Smooth muscle cell (in vitro differentiated cells): ENCODE measurements at regions not wholly inside any gene's neighbourhood (a gene's known extent, or its start where the extent isn't known, plus 50 kb on each side); places are given as distances from the start of the nearest gene placed in this dataset.

Source experiments
- DNase-seq: peaks from one replicate; lab custom pipeline; 2025; ENCODE audit not compliant: unreplicated experiment; lab: John Stamatoyannopoulos, UW
- H2AFZ ChIP-seq: fragments of 200-600 bp; sonication (generic); 2 replicates; pipeline ENCODE4 v1.6.0; 2016; ENCODE audit warnings: antibody characterized with exemption, low read depth, mild to moderate bottlenecking
- H3F3A ChIP-seq: fragments of 200-600 bp; sonication (generic); 2 replicates; pipeline ENCODE4 v1.6.0; 2017; ENCODE audit warnings: antibody characterized with exemption, low read depth
- H3K27ac ChIP-seq: fragments of 200-600 bp; sonication (generic); 2 replicates; pipeline ENCODE4 v1.5.1; 2016; ENCODE audit warnings: low read depth, mild to moderate bottlenecking
- H3K27me3 ChIP-seq: fragments of 200-600 bp; sonication (generic); 2 replicates; pipeline ENCODE4 v1.6.1; 2016; ENCODE audit warnings: low read depth, mild to moderate bottlenecking
- H3K36me3 ChIP-seq: fragments of 200-600 bp; sonication (generic); 2 replicates; pipeline ENCODE4 v1.5.1; 2016; ENCODE audit warnings: low read depth
- H3K4me1 ChIP-seq: fragments of 200-600 bp; sonication (generic); 2 replicates; pipeline ENCODE4 v1.5.1; 2016; ENCODE audit warnings: low read depth
- H3K4me2 ChIP-seq: fragments of 200-600 bp; sonication (generic); 2 replicates; pipeline ENCODE4 v1.6.0; 2016; ENCODE audit warnings: mild to moderate bottlenecking
- H3K4me3 ChIP-seq: fragments of 200-600 bp; sonication (generic); 2 replicates; pipeline ENCODE4 v1.5.1; 2016; ENCODE audit warnings: mild to moderate bottlenecking
- H3K79me2 ChIP-seq: fragments of 200-600 bp; sonication (generic); 2 replicates; pipeline ENCODE4 v1.6.0; 2016; ENCODE audit warnings: low read depth, mild to moderate bottlenecking
- H3K9ac ChIP-seq: fragments of 200-600 bp; sonication (generic); 2 replicates; pipeline ENCODE4 v1.6.0; 2016; ENCODE audit warnings: low read depth
- H3K9me3 ChIP-seq: fragments of 200-600 bp; sonication (generic); replicated peaks from 2 replicates; pipeline ENCODE4 v1.5.1; 2016; ENCODE audit warnings: low read depth
- H4K20me1 ChIP-seq: fragments of 200-600 bp; sonication (generic); 2 replicates; pipeline ENCODE4 v1.6.0; 2016; ENCODE audit warnings: low read depth
- WGBS: methylation state at CpG from one replicate; pipeline ENCODE4 v1.1.7; 2016; ENCODE audit warnings: low lambda C conversion rate; 5-methylcytosine and 5-hydroxymethylcytosine counted together
- TF ChIP-seq, protein P1 (sequence below): fragments of 200-600 bp; sonication (generic); IDR thresholded peaks from 2 replicates; pipeline ENCODE4 v1.5.1; 2017; ENCODE audit warnings: borderline replicate concordance, mild to moderate bottlenecking, antibody characterized with exemption; ENCODE audit not compliant: insufficient read depth, poor library complexity, severe bottlenecking

DNA sequence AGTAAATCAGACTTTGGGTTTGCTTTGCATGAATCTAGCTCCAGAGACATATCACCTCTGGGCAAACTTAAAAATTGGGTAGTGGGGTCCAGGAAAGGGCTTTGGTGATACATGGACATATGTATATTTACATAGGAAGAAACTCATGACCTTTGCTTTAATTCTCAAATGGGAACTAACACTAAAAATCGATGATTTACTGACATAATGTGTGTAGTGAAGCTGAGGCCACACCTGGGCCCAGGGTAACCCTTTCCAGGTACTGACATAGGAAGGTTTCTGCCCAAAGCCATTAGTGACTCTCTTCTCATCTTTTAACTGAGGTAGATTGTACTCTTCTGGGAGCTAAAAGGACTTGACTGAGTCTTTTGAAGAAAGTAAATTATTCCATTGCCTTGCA, 411.2 kb upstream of the TBL1XR1 start:
- Histone ChIP-seq H3F3A (no peaks in the 10 kb centered on the region), H3K79me2 (no peaks in the 10 kb centered on the region), H3K27me3 (no peaks in the 10 kb centered on the region), H3K4me1 (peaks cover 6% of the 10 kb centered on the region), H3K4me2 (no peak overlapping the region), H4K20me1 (no peaks in the 10 kb centered on the region), H2AFZ (no peak overlapping the region), H3K27ac (no peak overlapping the region), H3K9ac (no peak overlapping the region), H3K9me3 (no peaks in the 10 kb centered on the region), H3K36me3 (no peaks in the 10 kb centered on the region), H3K4me3 (no peak overlapping the region)
- TF ChIP-seq, protein P1, sequence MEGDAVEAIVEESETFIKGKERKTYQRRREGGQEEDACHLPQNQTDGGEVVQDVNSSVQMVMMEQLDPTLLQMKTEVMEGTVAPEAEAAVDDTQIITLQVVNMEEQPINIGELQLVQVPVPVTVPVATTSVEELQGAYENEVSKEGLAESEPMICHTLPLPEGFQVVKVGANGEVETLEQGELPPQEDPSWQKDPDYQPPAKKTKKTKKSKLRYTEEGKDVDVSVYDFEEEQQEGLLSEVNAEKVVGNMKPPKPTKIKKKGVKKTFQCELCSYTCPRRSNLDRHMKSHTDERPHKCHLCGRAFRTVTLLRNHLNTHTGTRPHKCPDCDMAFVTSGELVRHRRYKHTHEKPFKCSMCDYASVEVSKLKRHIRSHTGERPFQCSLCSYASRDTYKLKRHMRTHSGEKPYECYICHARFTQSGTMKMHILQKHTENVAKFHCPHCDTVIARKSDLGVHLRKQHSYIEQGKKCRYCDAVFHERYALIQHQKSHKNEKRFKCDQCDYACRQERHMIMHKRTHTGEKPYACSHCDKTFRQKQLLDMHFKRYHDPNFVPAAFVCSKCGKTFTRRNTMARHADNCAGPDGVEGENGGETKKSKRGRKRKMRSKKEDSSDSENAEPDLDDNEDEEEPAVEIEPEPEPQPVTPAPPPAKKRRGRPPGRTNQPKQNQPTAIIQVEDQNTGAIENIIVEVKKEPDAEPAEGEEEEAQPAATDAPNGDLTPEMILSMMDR: no peak
- DNase-seq: no peak
- 95% methylated on average over 1 of the region's 1 CpG for WGBS

DNA sequence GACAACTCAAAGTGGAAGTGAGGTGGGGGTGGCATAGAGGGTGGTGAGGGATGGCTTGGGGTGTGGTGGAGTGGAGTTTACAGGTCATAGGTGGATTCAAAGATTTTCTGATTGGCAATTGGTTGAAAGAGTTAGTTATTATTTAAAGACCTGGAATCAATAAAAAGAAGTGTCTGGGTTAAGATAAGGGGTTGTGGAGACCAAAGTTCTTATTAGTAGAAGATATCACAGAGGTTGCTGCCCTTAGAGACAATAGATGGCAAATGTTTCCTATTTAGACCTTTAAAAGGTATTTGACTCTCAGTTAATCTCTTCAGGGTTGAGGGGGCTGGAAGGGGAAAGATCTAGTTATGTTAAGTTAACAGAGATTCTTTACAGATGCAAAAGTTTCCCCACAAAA, 412.3 kb upstream of the TBL1XR1 start:
- H3K9ac ChIP-seq: no peak overlapping the region
- TF ChIP-seq, protein P1: no peak
- H3F3A ChIP-seq: no peaks in the 10 kb centered on the region
- no peaks in the 10 kb centered on the region for H3K9me3 ChIP-seq
- H3K27ac ChIP-seq: no peak overlapping the region
- H3K79me2 ChIP-seq: no peaks in the 10 kb centered on the region
- H3K4me2 ChIP-seq: no peak overlapping the region
- H4K20me1 ChIP-seq: no peaks in the 10 kb centered on the region
- H3K4me1 ChIP-seq: peaks cover 6% of the 10 kb centered on the region
- no peak overlapping the region for H3K4me3 ChIP-seq
- H2AFZ ChIP-seq: no peak overlapping the region
- no peaks in the 10 kb centered on the region for H3K36me3 ChIP-seq
- DNase-seq: no peak
- H3K27me3 ChIP-seq: no peaks in the 10 kb centered on the region

DNA sequence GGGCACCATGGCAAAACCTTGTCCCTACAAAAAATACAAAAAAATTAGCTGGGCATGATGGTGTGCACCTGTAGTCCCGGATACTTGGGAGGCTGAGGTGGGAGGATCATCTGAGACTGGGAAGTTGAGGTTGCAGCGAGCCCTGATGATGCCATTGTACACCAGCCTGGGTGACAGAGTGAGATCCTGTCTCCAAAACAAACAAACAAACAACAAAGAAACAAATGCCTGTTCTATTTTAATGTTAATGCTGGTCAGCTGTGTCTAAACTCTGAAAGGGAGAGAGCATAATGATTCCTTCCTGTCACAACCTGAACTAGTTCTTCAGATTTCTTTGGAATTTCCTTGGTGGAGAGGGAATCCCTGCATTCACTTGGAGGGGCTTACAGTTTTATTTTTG, 413.0 kb upstream of the TBL1XR1 start:
- Histone ChIP-seq H3F3A (no peaks in the 10 kb centered on the region), H3K4me1 (peaks cover 6% of the 10 kb centered on the region), H3K27ac (no peak overlapping the region), H2AFZ (no peak overlapping the region), H4K20me1 (no peaks in the 10 kb centered on the region), H3K27me3 (no peaks in the 10 kb centered on the region), H3K4me2 (no peak overlapping the region), H3K36me3 (no peaks in the 10 kb centered on the region), H3K4me3 (no peak overlapping the region), H3K9ac (no peak overlapping the region), H3K9me3 (no peaks in the 10 kb centered on the region), H3K79me2 (no peaks in the 10 kb centered on the region)
- WGBS: 58% methylated on average over 2 of the region's 2 CpGs
- no peak for DNase-seq
- TF ChIP-seq, protein P1: no peak

DNA sequence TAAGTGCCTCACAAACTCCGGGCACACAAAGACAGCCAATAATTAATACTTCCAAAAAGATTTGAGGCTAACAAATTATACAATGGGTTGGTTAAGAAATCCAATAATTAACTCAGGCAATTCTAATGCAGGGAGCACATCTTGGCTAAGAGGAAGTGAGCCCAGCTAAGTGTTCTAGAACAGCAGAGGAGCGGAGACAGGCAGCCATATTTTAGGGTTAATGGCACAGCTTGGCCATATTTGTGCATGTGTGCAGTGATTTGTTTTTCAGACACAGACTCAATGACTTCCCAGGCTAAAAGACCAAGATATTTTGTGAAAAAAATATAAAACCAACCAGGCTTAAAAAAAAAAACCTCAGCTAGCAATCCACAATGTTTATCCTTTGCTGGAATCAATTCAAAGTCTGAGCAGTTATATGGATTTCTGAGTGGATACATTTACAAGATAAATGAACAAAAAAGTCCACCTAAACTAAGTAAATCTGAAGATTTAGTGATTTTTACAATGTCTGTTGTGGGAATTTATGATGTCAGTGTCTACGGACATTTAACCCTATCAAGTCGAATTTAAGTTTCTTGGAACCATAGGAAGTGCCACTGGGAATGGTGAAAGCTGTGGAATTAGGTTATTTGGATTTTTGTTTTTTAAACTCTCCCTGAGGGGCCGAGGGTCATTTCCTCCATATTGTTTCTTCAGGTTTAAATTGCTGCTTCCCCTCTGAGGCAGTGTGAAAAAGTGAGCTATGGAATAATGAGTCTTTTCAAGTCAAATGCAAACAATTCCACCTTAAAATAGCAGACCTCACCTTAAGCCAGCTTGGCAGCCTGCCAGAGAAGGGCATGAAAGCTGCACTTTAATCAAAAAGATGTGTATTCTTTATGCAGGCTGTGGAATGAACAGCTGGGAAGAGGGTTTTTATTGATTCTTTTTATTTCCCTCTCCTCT, 413.7 kb upstream of the TBL1XR1 start:
- no peak for DNase-seq
- no peaks in the 10 kb centered on the region for H4K20me1 ChIP-seq

More for the DNA sequence above, 413.7 kb upstream of the TBL1XR1 start:
- Histone ChIP-seq H3K79me2 (no peaks in the 10 kb centered on the region), H3K4me3 (no peak overlapping the region), H2AFZ (peak overlapping the region; percentile 27), H3K27me3 (no peaks in the 10 kb centered on the region), H3K9ac (no peak overlapping the region), H3K27ac (no peak overlapping the region), H3K9me3 (no peaks in the 10 kb centered on the region), H3K4me1 (peaks cover 6% of the 10 kb centered on the region), H3F3A (no peaks in the 10 kb centered on the region), H3K36me3 (no peaks in the 10 kb centered on the region), H3K4me2 (no peak overlapping the region)
- WGBS: 75% methylated on average over 5 of the region's 5 CpGs
- TF ChIP-seq, protein P1: no peak
